Cardiac muscle cell (in vitro differentiated cells and primary cell): ENCODE measurements at regions not wholly inside any gene's neighbourhood (a gene's known extent, or its start where the extent isn't known, plus 50 kb on each side); places are given as distances from the start of the nearest gene placed in this dataset.

Experiments
- DNase-seq, 2 donors: peaks; one replicate each; pipeline versions ENCODE4 v3.0.0 to v3.0.0-alpha.2; 2010 to 2017; ENCODE audit warnings: low read depth in 1 of 2, low spot score in 1 of 2
- H3K27ac ChIP-seq: fragments of 200-600 bp; sonication (generic); 2 replicates; pipeline ENCODE4 v1.5.1; 2016
- H3K27me3 ChIP-seq: fragments of 200-600 bp; sonication (generic); 2 replicates; pipeline ENCODE4 v1.6.0; 2016; ENCODE audit warnings: control low read depth
- H3K36me3 ChIP-seq: fragments of 200-600 bp; sonication (generic); 2 replicates; pipeline ENCODE4 v1.5.1; 2016; ENCODE audit warnings: control low read depth
- H3K4me1 ChIP-seq: fragments of 200-600 bp; sonication (generic); 2 replicates; pipeline ENCODE4 v1.8.1; 2017; ENCODE audit warnings: low read depth, mild to moderate bottlenecking, mixed run types
- H3K4me3 ChIP-seq: fragments of 200-600 bp; sonication (generic); 2 replicates; pipeline ENCODE4 v1.5.1; 2016; ENCODE audit warnings: mild to moderate bottlenecking
- H3K9me3 ChIP-seq: fragments of 200-600 bp; sonication (generic); 2 replicates; pipeline ENCODE4 v1.5.1; 2017; ENCODE audit warnings: low read depth, mild to moderate bottlenecking, control low read depth
- CTCF ChIP-seq: IDR thresholded peaks from 2 replicates; pipeline ENCODE4 v1.5.1; 2012; ENCODE audit warnings: low read depth, mild to moderate bottlenecking, low read length

- Histone ChIP-seq H3K27me3 (no peaks in the 10 kb centered on the region), H3K27ac (no peak overlapping the region), H3K4me1 (no peaks in the 10 kb centered on the region), H3K4me3 (no peak overlapping the region), H3K36me3 (no peaks in the 10 kb centered on the region), H3K9me3 (no peaks in the 10 kb centered on the region)
- DNase-seq = no peak
- TF ChIP-seq CTCF = no peak
Observed at GRCh38 chr9:118271936-118272335, 567.7 kb downstream of the TLR4 start.

- DNase-seq = no peak
- no peaks in the 10 kb centered on the region for H3K27me3 ChIP-seq
- H3K27ac ChIP-seq = no peak overlapping the region
- TF ChIP-seq CTCF = no peak
- H3K9me3 ChIP-seq = no peaks in the 10 kb centered on the region
- no peak overlapping the region for H3K4me3 ChIP-seq
- H3K36me3 ChIP-seq = no peaks in the 10 kb centered on the region
- H3K4me1 ChIP-seq = no peaks in the 10 kb centered on the region
Observed at GRCh38 chr9:118273048-118273447, 568.8 kb downstream of the TLR4 start.

GRCh38 chr9:118276784-118277183 lies 572.6 kb downstream of the TLR4 start:
- H3K36me3 ChIP-seq = no peaks in the 10 kb centered on the region
- no peak for TF ChIP-seq CTCF
- DNase-seq = no peak

GRCh38 chr9:118281772-118282171 lies 577.6 kb downstream of the TLR4 start:
- Histone ChIP-seq H3K4me3 (no peak overlapping the region), H3K36me3 (no peaks in the 10 kb centered on the region), H3K27ac (no peak overlapping the region), H3K4me1 (no peaks in the 10 kb centered on the region), H3K27me3 (no peaks in the 10 kb centered on the region), H3K9me3 (no peaks in the 10 kb centered on the region)
- no peak for TF ChIP-seq CTCF
- no peak for DNase-seq

More at GRCh38 chr9:118276784-118277183, 572.6 kb downstream of the TLR4 start:
- H3K4me1 ChIP-seq = no peaks in the 10 kb centered on the region
- no peak overlapping the region for H3K27ac ChIP-seq
- H3K27me3 ChIP-seq = no peaks in the 10 kb centered on the region
- H3K4me3 ChIP-seq = no peak overlapping the region
- no peaks in the 10 kb centered on the region for H3K9me3 ChIP-seq

GRCh38 chr9:118283488-118283887 lies 579.3 kb downstream of the TLR4 start:
- TF ChIP-seq CTCF = no peak
- DNase-seq = no peak
- H3K4me3 ChIP-seq = no peak overlapping the region
- no peaks in the 10 kb centered on the region for H3K9me3 ChIP-seq
- H3K36me3 ChIP-seq = no peaks in the 10 kb centered on the region
- H3K27ac ChIP-seq = no peak overlapping the region
- no peaks in the 10 kb centered on the region for H3K27me3 ChIP-seq
- no peaks in the 10 kb centered on the region for H3K4me1 ChIP-seq

- H3K27me3 ChIP-seq = no peaks in the 10 kb centered on the region
- no peak overlapping the region for H3K27ac ChIP-seq
- no peaks in the 10 kb centered on the region for H3K36me3 ChIP-seq
- no peak for TF ChIP-seq CTCF
- H3K4me3 ChIP-seq = no peak overlapping the region
- no peaks in the 10 kb centered on the region for H3K9me3 ChIP-seq
- H3K4me1 ChIP-seq = no peaks in the 10 kb centered on the region
- DNase-seq = no peak
Observed at GRCh38 chr9:118290116-118290515, 585.9 kb downstream of the TLR4 start.
